ENCODE measurements at regions not wholly inside any gene's neighbourhood (a gene's known extent, or its start where the extent isn't known, plus 50 kb on each side); places are given as distances from the start of the nearest gene placed in this dataset.

DNA sequence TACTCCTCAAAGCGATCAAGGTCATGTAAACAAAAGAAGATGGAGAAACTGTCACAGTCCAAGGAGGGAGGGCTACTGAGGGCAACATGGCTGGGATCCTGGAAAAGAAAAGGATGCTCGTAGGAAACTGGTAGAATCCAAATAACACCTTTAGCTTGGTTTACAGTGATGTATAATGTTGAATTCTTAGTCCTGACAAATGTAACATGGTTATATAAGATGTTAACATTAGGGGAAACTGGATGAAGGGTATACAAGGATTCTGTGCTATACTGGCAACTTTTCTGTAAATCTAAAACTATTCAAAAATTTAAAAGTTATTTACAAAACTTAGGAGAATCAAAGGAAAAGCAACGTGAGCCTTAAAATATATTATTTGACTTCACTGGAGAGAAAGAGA lies 257.0 kb downstream of the TTC32 start:
- TF ChIP-seq POLR2AphosphoS5 (IDR thresholded peaks at IDR 0.05; ENCODE audit: low read length) (no peak), EZH2 (IDR thresholded peaks at IDR 0.05; ENCODE audit: borderline replicate concordance, control insufficient read depth, low read depth, low read length) (no peak), POLR2A (IDR thresholded peaks at IDR 0.05; ENCODE audit: low read depth, low read length) (no peak), POLR2AphosphoS2 (IDR thresholded peaks at IDR 0.05; ENCODE audit: low read depth, low read length) (no peak), TAF1 (IDR thresholded peaks at IDR 0.05; ENCODE audit: borderline replicate concordance, low read depth, low read length) (no peak), YY1 (IDR thresholded peaks at IDR 0.05; ENCODE audit: low read depth, low read length) (no peak)
- TF ChIP-seq, protein P1, sequence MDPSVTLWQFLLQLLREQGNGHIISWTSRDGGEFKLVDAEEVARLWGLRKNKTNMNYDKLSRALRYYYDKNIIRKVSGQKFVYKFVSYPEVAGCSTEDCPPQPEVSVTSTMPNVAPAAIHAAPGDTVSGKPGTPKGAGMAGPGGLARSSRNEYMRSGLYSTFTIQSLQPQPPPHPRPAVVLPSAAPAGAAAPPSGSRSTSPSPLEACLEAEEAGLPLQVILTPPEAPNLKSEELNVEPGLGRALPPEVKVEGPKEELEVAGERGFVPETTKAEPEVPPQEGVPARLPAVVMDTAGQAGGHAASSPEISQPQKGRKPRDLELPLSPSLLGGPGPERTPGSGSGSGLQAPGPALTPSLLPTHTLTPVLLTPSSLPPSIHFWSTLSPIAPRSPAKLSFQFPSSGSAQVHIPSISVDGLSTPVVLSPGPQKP (IDR thresholded peaks at IDR 0.05; ENCODE audit: low read depth, low read length): no peak
- TF ChIP-seq, protein P2, sequence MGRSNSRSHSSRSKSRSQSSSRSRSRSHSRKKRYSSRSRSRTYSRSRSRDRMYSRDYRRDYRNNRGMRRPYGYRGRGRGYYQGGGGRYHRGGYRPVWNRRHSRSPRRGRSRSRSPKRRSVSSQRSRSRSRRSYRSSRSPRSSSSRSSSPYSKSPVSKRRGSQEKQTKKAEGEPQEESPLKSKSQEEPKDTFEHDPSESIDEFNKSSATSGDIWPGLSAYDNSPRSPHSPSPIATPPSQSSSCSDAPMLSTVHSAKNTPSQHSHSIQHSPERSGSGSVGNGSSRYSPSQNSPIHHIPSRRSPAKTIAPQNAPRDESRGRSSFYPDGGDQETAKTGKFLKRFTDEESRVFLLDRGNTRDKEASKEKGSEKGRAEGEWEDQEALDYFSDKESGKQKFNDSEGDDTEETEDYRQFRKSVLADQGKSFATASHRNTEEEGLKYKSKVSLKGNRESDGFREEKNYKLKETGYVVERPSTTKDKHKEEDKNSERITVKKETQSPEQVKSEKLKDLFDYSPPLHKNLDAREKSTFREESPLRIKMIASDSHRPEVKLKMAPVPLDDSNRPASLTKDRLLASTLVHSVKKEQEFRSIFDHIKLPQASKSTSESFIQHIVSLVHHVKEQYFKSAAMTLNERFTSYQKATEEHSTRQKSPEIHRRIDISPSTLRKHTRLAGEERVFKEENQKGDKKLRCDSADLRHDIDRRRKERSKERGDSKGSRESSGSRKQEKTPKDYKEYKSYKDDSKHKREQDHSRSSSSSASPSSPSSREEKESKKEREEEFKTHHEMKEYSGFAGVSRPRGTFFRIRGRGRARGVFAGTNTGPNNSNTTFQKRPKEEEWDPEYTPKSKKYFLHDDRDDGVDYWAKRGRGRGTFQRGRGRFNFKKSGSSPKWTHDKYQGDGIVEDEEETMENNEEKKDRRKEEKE (IDR thresholded peaks at IDR 0.05): no peak
- TF ChIP-seq, protein P3, sequence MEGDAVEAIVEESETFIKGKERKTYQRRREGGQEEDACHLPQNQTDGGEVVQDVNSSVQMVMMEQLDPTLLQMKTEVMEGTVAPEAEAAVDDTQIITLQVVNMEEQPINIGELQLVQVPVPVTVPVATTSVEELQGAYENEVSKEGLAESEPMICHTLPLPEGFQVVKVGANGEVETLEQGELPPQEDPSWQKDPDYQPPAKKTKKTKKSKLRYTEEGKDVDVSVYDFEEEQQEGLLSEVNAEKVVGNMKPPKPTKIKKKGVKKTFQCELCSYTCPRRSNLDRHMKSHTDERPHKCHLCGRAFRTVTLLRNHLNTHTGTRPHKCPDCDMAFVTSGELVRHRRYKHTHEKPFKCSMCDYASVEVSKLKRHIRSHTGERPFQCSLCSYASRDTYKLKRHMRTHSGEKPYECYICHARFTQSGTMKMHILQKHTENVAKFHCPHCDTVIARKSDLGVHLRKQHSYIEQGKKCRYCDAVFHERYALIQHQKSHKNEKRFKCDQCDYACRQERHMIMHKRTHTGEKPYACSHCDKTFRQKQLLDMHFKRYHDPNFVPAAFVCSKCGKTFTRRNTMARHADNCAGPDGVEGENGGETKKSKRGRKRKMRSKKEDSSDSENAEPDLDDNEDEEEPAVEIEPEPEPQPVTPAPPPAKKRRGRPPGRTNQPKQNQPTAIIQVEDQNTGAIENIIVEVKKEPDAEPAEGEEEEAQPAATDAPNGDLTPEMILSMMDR (IDR thresholded peaks at IDR 0.05 in 2 of 3, conservative IDR thresholded peaks at IDR 0.05 in 1 of 3; ENCODE audit: control insufficient read depth in 2 of 3, extremely low read depth in 1 of 3, insufficient read depth in 1 of 3, low read depth in 3 of 3, low read length in 3 of 3): no peak
- TF ChIP-seq, protein P4, sequence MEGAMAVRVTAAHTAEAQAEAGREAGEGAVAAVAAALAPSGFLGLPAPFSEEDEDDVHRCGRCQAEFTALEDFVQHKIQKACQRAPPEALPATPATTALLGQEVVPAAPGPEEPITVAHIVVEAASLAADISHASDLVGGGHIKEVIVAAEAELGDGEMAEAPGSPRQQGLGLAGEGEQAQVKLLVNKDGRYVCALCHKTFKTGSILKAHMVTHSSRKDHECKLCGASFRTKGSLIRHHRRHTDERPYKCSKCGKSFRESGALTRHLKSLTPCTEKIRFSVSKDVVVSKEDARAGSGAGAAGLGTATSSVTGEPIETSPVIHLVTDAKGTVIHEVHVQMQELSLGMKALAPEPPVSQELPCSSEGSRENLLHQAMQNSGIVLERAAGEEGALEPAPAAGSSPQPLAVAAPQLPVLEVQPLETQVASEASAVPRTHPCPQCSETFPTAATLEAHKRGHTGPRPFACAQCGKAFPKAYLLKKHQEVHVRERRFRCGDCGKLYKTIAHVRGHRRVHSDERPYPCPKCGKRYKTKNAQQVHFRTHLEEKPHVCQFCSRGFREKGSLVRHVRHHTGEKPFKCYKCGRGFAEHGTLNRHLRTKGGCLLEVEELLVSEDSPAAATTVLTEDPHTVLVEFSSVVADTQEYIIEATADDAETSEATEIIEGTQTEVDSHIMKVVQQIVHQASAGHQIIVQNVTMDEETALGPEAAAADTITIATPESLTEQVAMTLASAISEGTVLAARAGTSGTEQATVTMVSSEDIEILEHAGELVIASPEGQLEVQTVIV (IDR thresholded peaks at IDR 0.05; ENCODE audit: borderline replicate concordance, partially characterized antibody): no peak
- TF ChIP-seq, protein P5, sequence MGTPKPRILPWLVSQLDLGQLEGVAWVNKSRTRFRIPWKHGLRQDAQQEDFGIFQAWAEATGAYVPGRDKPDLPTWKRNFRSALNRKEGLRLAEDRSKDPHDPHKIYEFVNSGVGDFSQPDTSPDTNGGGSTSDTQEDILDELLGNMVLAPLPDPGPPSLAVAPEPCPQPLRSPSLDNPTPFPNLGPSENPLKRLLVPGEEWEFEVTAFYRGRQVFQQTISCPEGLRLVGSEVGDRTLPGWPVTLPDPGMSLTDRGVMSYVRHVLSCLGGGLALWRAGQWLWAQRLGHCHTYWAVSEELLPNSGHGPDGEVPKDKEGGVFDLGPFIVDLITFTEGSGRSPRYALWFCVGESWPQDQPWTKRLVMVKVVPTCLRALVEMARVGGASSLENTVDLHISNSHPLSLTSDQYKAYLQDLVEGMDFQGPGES (IDR thresholded peaks at IDR 0.05): no peak
- TF ChIP-seq, protein P6, sequence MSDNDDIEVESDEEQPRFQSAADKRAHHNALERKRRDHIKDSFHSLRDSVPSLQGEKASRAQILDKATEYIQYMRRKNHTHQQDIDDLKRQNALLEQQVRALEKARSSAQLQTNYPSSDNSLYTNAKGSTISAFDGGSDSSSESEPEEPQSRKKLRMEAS (IDR thresholded peaks at IDR 0.05; ENCODE audit: low read depth, low read length): no peak

Data from GM12878 (cell line).